ENCODE measurements at regions not wholly inside any gene's neighbourhood (a gene's known extent, or its start where the extent isn't known, plus 50 kb on each side); places are given as distances from the start of the nearest gene placed in this dataset.

DNA sequence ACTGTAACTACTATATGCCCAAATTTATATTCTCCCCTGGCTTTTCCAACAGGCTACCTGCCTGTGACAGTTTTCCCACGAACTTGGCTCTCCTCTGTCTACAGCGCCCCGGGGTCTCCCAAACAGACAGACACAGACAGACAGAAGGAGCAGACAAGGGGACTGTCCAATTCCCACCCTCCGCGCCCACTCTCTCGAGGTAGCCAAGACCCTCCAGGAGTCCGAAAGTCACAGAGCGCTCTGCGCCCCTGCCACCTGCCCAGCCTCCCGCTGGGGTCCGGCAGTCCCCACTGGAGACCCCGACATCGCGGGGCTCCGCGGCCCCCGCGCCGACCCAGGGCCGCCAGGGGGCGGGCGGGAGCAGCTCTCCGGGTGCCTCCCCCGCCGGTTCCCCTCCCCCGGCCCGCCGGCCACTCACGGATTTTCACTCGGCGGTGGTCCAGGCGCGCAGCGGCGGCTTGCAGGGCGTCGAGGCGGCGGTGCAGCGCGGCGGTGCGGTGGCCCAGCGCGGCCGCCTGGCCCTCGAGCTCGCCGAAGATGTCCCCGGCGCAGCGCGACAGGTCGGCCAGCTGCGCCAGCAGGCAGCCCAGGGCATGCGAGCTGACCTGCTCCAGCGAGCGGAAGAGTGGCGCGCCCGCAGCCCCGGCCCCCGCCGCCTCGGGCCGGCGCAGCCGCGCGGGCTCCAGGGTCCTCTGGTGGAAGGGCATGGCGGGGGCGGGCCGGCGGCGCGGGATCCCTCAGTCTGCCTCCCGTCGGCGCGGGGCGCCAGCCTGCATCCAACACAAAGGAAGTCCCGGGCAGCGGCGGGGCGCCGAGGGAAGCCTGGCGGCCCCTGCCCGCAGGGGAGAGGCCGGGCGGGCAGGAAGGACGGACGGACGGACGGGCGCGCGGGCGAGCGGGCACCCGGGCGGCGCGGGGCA lies 81.3 kb upstream of the CCDC28A start:
- no peaks in the 10 kb centered on the region for H4K20me1 ChIP-seq (ENCODE audit: control insufficient read depth, insufficient read depth, insufficient read length)
- no peaks in the 10 kb centered on the region; the same call in 1 of the 2 replicates for H3K27me3 ChIP-seq (ENCODE audit: insufficient read depth, low read length)
- H3K18ac ChIP-seq (ENCODE audit: insufficient read length, low read depth, low read length): no peak overlapping the region
- no peak overlapping the region for H4K8ac ChIP-seq (replicated peaks; ENCODE audit: insufficient read length, low read depth, low read length)
- peaks cover 6% of the 10 kb centered on the region for H3K27me3 Mint-ChIP-seq (ENCODE audit: low read depth)
- H3K36me3 Mint-ChIP-seq (ENCODE audit: insufficient read depth in 1 of 3, low read depth in 3 of 3): peaks cover 0 to 4% (median 2%) of the 10 kb centered on the region in 3 experiments; a peak in 2 of 7 replicates
- H2BK15ac ChIP-seq (ENCODE audit: low read depth, low read length): no peak overlapping the region
- H3K23ac ChIP-seq (ENCODE audit: insufficient read length, low read depth, low read length): no peak overlapping the region
- no CpG with 5 or more reads among the region's 103 CpGs for WGBS (ENCODE audit: extremely low coverage, insufficient read length, low lambda C conversion rate)
- no peak overlapping the region for H3K4ac ChIP-seq (ENCODE audit: low read depth, low read length)
- no peaks in the 10 kb centered on the region for H3K79me1 ChIP-seq (ENCODE audit: insufficient read depth, low read depth, low read length, poor library complexity, severe bottlenecking)
- peak overlapping the region in 2 of 3 experiments; percentile 58 to 80; a peak in 3 of 7 replicates for H3K27ac Mint-ChIP-seq
- peaks cover 4% of the 10 kb centered on the region; the same call in 1 of the 2 replicates for H3K79me2 ChIP-seq (ENCODE audit: insufficient read depth, low read length)
- H3K4me2 ChIP-seq (ENCODE audit: insufficient read depth, insufficient read length, low read length): peak overlapping the region; percentile 97
- TF ChIP-seq, protein P1, sequence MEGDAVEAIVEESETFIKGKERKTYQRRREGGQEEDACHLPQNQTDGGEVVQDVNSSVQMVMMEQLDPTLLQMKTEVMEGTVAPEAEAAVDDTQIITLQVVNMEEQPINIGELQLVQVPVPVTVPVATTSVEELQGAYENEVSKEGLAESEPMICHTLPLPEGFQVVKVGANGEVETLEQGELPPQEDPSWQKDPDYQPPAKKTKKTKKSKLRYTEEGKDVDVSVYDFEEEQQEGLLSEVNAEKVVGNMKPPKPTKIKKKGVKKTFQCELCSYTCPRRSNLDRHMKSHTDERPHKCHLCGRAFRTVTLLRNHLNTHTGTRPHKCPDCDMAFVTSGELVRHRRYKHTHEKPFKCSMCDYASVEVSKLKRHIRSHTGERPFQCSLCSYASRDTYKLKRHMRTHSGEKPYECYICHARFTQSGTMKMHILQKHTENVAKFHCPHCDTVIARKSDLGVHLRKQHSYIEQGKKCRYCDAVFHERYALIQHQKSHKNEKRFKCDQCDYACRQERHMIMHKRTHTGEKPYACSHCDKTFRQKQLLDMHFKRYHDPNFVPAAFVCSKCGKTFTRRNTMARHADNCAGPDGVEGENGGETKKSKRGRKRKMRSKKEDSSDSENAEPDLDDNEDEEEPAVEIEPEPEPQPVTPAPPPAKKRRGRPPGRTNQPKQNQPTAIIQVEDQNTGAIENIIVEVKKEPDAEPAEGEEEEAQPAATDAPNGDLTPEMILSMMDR (conservative IDR thresholded peaks at IDR 0.05): peak; percentile 89
- H4K5ac ChIP-seq (ENCODE audit: insufficient read length, low read depth, low read length): no peak overlapping the region
- peaks cover 12% of the 10 kb centered on the region for H3K23me2 ChIP-seq (ENCODE audit: insufficient read length, low read depth, low read length, poor library complexity, severe bottlenecking)
- H3K9me3 ChIP-seq (ENCODE audit: control insufficient read depth, low read depth, low read length): no peaks in the 10 kb centered on the region
- H2AFZ ChIP-seq (ENCODE audit: low read length): no peak overlapping the region
- H3K9ac ChIP-seq (ENCODE audit: extremely low read depth, insufficient read length, low read length): peak overlapping the region; percentile 62
- no peak overlapping the region for H4K91ac ChIP-seq (ENCODE audit: insufficient read length, low read depth, low read length)
- H3K4me1 Mint-ChIP-seq: peaks cover 14 to 26% of the 10 kb centered on the region in 2 experiments
- H3K4me1 ChIP-seq (ENCODE audit: insufficient read depth, low read length): no peaks in the 10 kb centered on the region; the same call in 1 of the 2 replicates
- H2BK12ac ChIP-seq (ENCODE audit: insufficient read length, low read depth, low read length): no peak overlapping the region
- H3K9me3 Mint-ChIP-seq: no peaks in the 10 kb centered on the region
- H2BK120ac ChIP-seq (ENCODE audit: low read depth, low read length, poor library complexity, severe bottlenecking): no peak overlapping the region
- H3K14ac ChIP-seq (ENCODE audit: insufficient read depth, low read length): peak overlapping the region; percentile 91
- DNase-seq: peak; percentile 65
- no peak overlapping the region for H2BK20ac ChIP-seq (ENCODE audit: low read depth, low read length, poor library complexity, severe bottlenecking)
- no peak overlapping the region for H2AK5ac ChIP-seq (ENCODE audit: insufficient read length, low read length)
- H2BK5ac ChIP-seq (ENCODE audit: insufficient read length, low read length): no peak overlapping the region
- no peak overlapping the region for H3K27ac ChIP-seq (ENCODE audit: insufficient read length, low read depth, low read length)
- peak overlapping the region; percentile 89 to 94 for H3K4me3 Mint-ChIP-seq
- H3T11ph ChIP-seq (ENCODE audit: low read length): no peak overlapping the region
- H3K56ac ChIP-seq (ENCODE audit: insufficient read length, low read depth, low read length): no peak overlapping the region
